Pancreas (tissue), 10 donors: ENCODE measurements at regions not wholly inside any gene's neighbourhood (a gene's known extent, or its start where the extent isn't known, plus 50 kb on each side); places are given as distances from the start of the nearest gene placed in this dataset.

Experiments used
- ATAC-seq, 4 donors: fragments of 200-7000 bp; cut with Tn5 transposase; one replicate each; pipeline versions ENCODE4 v1.8.0 to v1.9.1; 2020; ENCODE audit warnings: mild to moderate bottlenecking in 4 of 4, moderate library complexity in 4 of 4
- DNase-seq, 6 donors: peaks; one replicate each; pipeline ENCODE4 v3.0.0-alpha.2; 2020
- FAIRE-seq: peaks from 2 replicates; lab custom pipeline; 2012; peaks lifted over from hg19 to GRCh38; lab: Jason Lieb, UNC
- H3K27ac ChIP-seq, 4 donors: fragments of 200-600 bp; sonication (generic); 1 replicate in 3 of 4; 2 replicates in 1 of 4; pipeline versions ENCODE4 v1.5.0 to v1.8.0; 2020
- H3K27me3 ChIP-seq, 4 donors: fragments of 200-600 bp; one replicate each; pipeline ENCODE4 v1.8.0; 2021
- H3K36me3 ChIP-seq, 3 donors: fragments of 200-600 bp; sonication (generic) in 1 of 3; one replicate each; pipeline versions ENCODE4 v1.5.0 to v1.8.0; 2020 to 2021
- H3K4me1 ChIP-seq, 3 donors: fragments of 200-600 bp; one replicate each; pipeline ENCODE4 v1.8.0; 2021
- H3K4me3 ChIP-seq, 4 donors: fragments of 200-600 bp; sonication (generic) in 2 of 4; one replicate each; pipeline versions ENCODE4 v1.5.0 to v1.8.0; 2020 to 2021
- H3K9me3 ChIP-seq, 4 donors: fragments of 200-600 bp; one replicate each; pipeline ENCODE4 v1.8.0; 2021
- CTCF ChIP-seq, 4 donors: fragments of 200-600 bp; sonication (generic) in 3 of 4; IDR thresholded peaks; one replicate each; pipeline versions ENCODE4 v1.5.0 to v1.8.0; 2021; ENCODE audit warnings: antibody characterized with exemption in 4 of 4
- WGBS, 2 donors: extraction: QIAGEN DNeasy Blood & Tissue Kit; methylation state at CpG; one replicate each; pipeline ENCODE4 v1.1.7; 2013; 5-methylcytosine and 5-hydroxymethylcytosine counted together
- intact Hi-C, 3 donors: fragments of 100-400 bp; cut with DNase I; formaldehyde crosslinking; loops; one replicate each; pipeline versions ENCODE4 v1.11.1 to v1.14.2; 2022
- donor health status: healthy with polysubstance abuse.
- donor health status: DM: no; HTN: no; CAD: no; lungs with moderate emphysema.
- donor health status: DM: no; HTN: no; CAD: no.
- donor health status: control.
- donor health status: control.
- donor health status: Bipolar disorder and iron deficiency.
- donor health status: DM: yes; HTN: yes; CAD: no.
- donor health status: DM: no; HTN: no; CAD: no.
- donor health status: DM: no; HTN: no; CAD: no.
- donor health status: DM: yes; HTN: yes; CAD: no.

DNA sequence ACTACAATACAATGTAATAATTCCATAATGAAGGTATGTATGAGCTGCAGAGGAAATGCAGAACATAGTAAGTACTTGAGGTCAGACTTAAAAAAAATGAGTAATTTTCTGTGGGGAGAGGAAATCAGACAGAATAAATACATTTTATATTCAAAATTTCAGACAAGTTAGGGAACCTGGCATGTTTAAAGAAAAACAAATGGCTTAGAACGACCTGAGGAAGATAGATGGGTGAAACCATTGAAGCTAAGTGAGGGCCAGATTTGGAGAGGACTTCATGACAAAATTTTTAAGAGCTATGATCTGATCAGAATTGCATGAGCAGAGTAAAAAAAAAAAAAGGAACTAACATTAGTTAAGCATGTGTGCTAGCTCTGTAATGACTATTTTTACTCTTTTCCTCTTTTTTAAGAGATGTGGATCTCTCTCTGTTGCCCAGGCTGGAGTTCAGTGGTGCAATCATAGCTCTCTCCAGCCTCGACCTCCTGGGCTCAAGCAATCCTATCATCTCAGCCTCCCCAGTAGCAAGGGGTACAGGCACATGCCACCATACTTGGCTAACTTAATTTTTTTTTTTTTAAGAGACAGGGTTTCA is 157.6 kb upstream of the PDE3A start:
- 72 to 82% methylated on average over 2 of the region's 2 CpGs for WGBS, 2 donors
- Histone ChIP-seq H3K27ac (no peak overlapping the region), H3K27me3 (no peaks in the 10 kb centered on the region), H3K36me3 (no peaks in the 10 kb centered on the region), H3K4me1 (peaks cover 0 to 10% (median 0%) of the 10 kb centered on the region in 3 donors), H3K4me3 (no peak overlapping the region), H3K9me3 (no peaks in the 10 kb centered on the region)
- DNase-seq = no peak
- no peak for TF ChIP-seq CTCF (IDR thresholded peaks at IDR 0.05)
- intact Hi-C loops = no loop called here
- no peak for FAIRE-seq
- peak in 2 of 4 donors; percentile 34 to 47 for ATAC-seq

DNA sequence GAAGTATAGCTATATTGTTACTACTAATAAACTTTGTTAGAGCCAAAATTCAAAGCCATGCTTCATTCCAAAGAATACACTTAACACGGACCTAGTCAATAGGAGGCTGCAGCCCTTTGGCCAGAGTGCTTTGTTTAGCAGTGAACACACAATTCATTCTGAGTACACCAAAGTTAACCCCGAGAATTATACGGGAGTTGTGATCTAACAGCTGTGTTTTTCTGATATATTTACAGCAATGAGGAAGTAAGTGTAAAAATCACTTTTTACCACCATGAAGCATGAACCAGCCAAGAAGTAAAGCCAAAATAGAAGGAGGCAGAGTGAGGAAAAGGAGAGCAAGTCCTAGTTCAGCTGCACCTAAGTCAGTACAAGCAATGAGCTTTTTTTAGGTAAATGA is 156.8 kb upstream of the PDE3A start:
- Histone ChIP-seq H3K27ac (peak overlapping the region in 2 of 4 donors; percentile 9 to 55), H3K36me3 (no peaks in the 10 kb centered on the region), H3K4me3 (no peak overlapping the region), H3K27me3 (no peaks in the 10 kb centered on the region), H3K9me3 (no peaks in the 10 kb centered on the region), H3K4me1 (peaks cover 0 to 10% (median 0%) of the 10 kb centered on the region in 3 donors)
- FAIRE-seq (no peak), ATAC-seq (peak in 2 of 4 donors; percentile 18 to 22), DNase-seq (no peak)
- intact Hi-C loops = no loop called here
- WGBS, 2 donors = 33 to 51% methylated on average over 3 of the region's 3 CpGs
- TF ChIP-seq CTCF (IDR thresholded peaks at IDR 0.05) = no peak

DNA sequence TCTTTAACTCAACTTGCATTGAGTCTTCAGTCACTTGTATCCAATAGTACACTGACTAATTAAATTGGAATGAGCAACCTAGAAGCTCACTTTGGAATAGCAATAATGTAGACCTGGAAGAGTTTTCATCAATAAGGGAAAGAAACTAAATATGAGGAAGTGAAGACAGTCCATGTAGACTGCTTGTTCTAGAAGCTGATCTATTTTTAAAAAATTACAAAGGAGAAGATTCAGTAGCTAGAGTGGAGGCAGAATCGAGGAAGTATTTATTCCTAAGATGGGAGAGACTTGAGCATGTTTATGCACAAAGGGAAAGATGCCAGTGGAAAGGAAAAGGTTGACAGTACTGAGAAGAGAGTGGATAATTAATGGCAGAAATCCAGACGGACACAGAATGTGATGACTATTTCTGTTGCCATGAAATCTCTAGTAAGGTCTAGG is 156.3 kb upstream of the PDE3A start:
- ATAC-seq = peak in 2 of 4 donors; percentile 47 to 56
- no peaks in the 10 kb centered on the region for H3K27me3 ChIP-seq
- H3K4me3 ChIP-seq = no peak overlapping the region
- peaks cover 0 to 10% (median 0%) of the 10 kb centered on the region in 3 donors for H3K4me1 ChIP-seq
- H3K36me3 ChIP-seq = no peaks in the 10 kb centered on the region
- TF ChIP-seq CTCF (IDR thresholded peaks at IDR 0.05) = no peak
- intact Hi-C loops = no loop called here
- DNase-seq = no peak
- peak; percentile 45 for FAIRE-seq
- WGBS, 2 donors = 28 to 59% methylated on average over 2 of the region's 2 CpGs
- H3K9me3 ChIP-seq = no peaks in the 10 kb centered on the region
- H3K27ac ChIP-seq = peak overlapping the region in 2 of 4 donors; percentile 9 to 55

- intact Hi-C loops = no loop called here
- no peaks in the 10 kb centered on the region for H3K36me3 ChIP-seq
- no peaks in the 10 kb centered on the region for H3K27me3 ChIP-seq
- DNase-seq (peak in 4 of 6 donors; percentile 31 to 67 (median 47)), FAIRE-seq (peak; percentile 95), ATAC-seq (peak; percentile 69 to 96 (median 90))
- peaks cover 0 to 10% (median 0%) of the 10 kb centered on the region in 3 donors for H3K4me1 ChIP-seq
- H3K27ac ChIP-seq = peak overlapping the region in 2 of 4 donors; percentile 9 to 55
- no peaks in the 10 kb centered on the region for H3K9me3 ChIP-seq
- no peak overlapping the region for H3K4me3 ChIP-seq
- 38 to 45% methylated on average over 9 of the region's 9 CpGs for WGBS, 2 donors
- no peak for TF ChIP-seq CTCF (IDR thresholded peaks at IDR 0.05)
Observed at GRCh38 chr12:20212658-20213555, 155.4 kb upstream of the PDE3A start.
